ENCODE measurements at regions not wholly inside any gene's neighbourhood (a gene's known extent, or its start where the extent isn't known, plus 50 kb on each side); places are given as distances from the start of the nearest gene placed in this dataset.

GRCh38 chr20:62588458-62589149 is 53.7 kb upstream of the SLCO4A1 start:
- Histone ChIP-seq H3K27ac (no peak overlapping the region), H3K4me1 (peaks cover 9% of the 10 kb centered on the region; the same call in 2 of the 3 replicates), H3K4me3 (no peak overlapping the region), H3K4me2 (no peak overlapping the region), H3K9me3 (no peaks in the 10 kb centered on the region)
- ChIA-PET POLR2A (no interaction called here), CTCF (interaction anchor here (1.0 to 4.9 kb wide), 7 partner anchors 11 to 93 kb away, joined by 3 to 25 read pairs (median 3); no protein-coding TSS in a partner anchor)
- WGBS (ENCODE audit: missing lambda C conversion rate): 71% methylated on average over 13 of the region's 13 CpGs
- no peak for FAIRE-seq
- no peak for ATAC-seq
- DNase-seq (ENCODE audit: low read depth in 1 of 2, low spot score in 1 of 2): no peak
- TF ChIP-seq EHMT2 (IDR thresholded peaks at IDR 0.05; ENCODE audit: low read depth) (no peak), HOXB13 (CRISPR knock-in tag; IDR thresholded peaks at IDR 0.05; ENCODE audit: low read depth) (no peak), POLR2AphosphoS2 (conservative IDR thresholded peaks at IDR 0.05; ENCODE audit: low read length) (no peak), KDM5A (IDR thresholded peaks at IDR 0.05) (no peak), SREBF2 (IDR thresholded peaks at IDR 0.05) (no peak), HOXA7 (CRISPR knock-in tag; IDR thresholded peaks at IDR 0.05) (no peak), KDM1A (IDR thresholded peaks at IDR 0.05; ENCODE audit: low read depth) (no peak), NR3C1 (IDR thresholded peaks at IDR 0.05) (no peak), BHLHE40 (IDR thresholded peaks at IDR 0.05; ENCODE audit: low read depth, low read length) (no peak), ATOH8 (CRISPR knock-in tag; IDR thresholded peaks at IDR 0.05; ENCODE audit: low read depth) (no peak), JUNB (IDR thresholded peaks at IDR 0.05) (no peak), MAZ (IDR thresholded peaks at IDR 0.05; ENCODE audit: borderline replicate concordance, low read depth, low read length) (no peak), CTCF (IDR thresholded peaks at IDR 0.05) (no peak), TFCP2L1 (CRISPR knock-in tag; IDR thresholded peaks at IDR 0.05) (no peak), ZNF302 (CRISPR knock-in tag; IDR thresholded peaks at IDR 0.05) (no peak), RFX5 (IDR thresholded peaks at IDR 0.05) (no peak), NPAS2 (CRISPR knock-in tag; IDR thresholded peaks at IDR 0.05; ENCODE audit: borderline replicate concordance) (no peak)

- FAIRE-seq (no peak), ATAC-seq (no peak), DNase-seq (ENCODE audit: low read depth in 1 of 2, low spot score in 1 of 2) (no peak)
- ChIA-PET CTCF (interaction anchor here (0.6 to 4.9 kb wide), 5 partner anchors 12 to 230 kb away, joined by 3 to 25 read pairs (median 3); no protein-coding TSS in a partner anchor), POLR2A (no interaction called here)
- Histone ChIP-seq H3K27ac (no peak overlapping the region), H3K4me1 (peaks cover 9% of the 10 kb centered on the region; the same call in 2 of the 3 replicates), H3K4me3 (no peak overlapping the region), H3K9me3 (no peaks in the 10 kb centered on the region), H3K4me2 (no peak overlapping the region)
- WGBS (ENCODE audit: missing lambda C conversion rate): 77% methylated on average over 6 of the region's 9 CpGs
- no peak for TF ChIP-seq CHD4 (IDR thresholded peaks at IDR 0.05; ENCODE audit: borderline replicate concordance)
These were observed 53.2 kb upstream of the SLCO4A1 start for GRCh38 chr20:62589150-62589498.

- CTCF ChIA-PET: interaction anchor here (0.6 to 4.9 kb wide), 5 partner anchors 12 to 231 kb away, joined by 3 to 25 read pairs (median 3); no protein-coding TSS in a partner anchor
- TF ChIP-seq HOXA7 (CRISPR knock-in tag; IDR thresholded peaks at IDR 0.05): no peak
- no peak for FAIRE-seq
These were observed 52.6 kb upstream of the SLCO4A1 start for GRCh38 chr20:62589720-62590119.

More at GRCh38 chr20:62589720-62590119, 52.6 kb upstream of the SLCO4A1 start:
- no peaks in the 10 kb centered on the region for H3K9me3 ChIP-seq
- H3K27ac ChIP-seq: peak overlapping the region in 1 of 2 experiments; percentile 47; a peak in 2 of 6 replicates
- 90% methylated on average over 14 of the region's 14 CpGs for WGBS (ENCODE audit: missing lambda C conversion rate)
- no peak overlapping the region for H3K4me2 ChIP-seq
- ATAC-seq (no peak), DNase-seq (ENCODE audit: low read depth in 1 of 2, low spot score in 1 of 2) (no peak)
- H3K4me3 ChIP-seq: no peak overlapping the region
- POLR2A ChIA-PET: no interaction called here
- peaks cover 9% of the 10 kb centered on the region; the same call in 2 of the 3 replicates for H3K4me1 ChIP-seq

Measured in A549 (cell line).